Umbilical cord (tissue), 1 donor: ENCODE measurements at regions not wholly inside any gene's neighbourhood (a gene's known extent, or its start where the extent isn't known, plus 50 kb on each side); places are given as distances from the start of the nearest gene placed in this dataset.
"Not testable (repeated sequence)": the region's sequence is repeated elsewhere in the genome, so short reads cannot be mapped to it uniquely, and the experiment has no call there.

Experiments
- DNase-seq: peaks from one replicate; pipeline ENCODE4 v3.0.0-alpha.2; 2015; ENCODE audit warnings: low spot score

DNA sequence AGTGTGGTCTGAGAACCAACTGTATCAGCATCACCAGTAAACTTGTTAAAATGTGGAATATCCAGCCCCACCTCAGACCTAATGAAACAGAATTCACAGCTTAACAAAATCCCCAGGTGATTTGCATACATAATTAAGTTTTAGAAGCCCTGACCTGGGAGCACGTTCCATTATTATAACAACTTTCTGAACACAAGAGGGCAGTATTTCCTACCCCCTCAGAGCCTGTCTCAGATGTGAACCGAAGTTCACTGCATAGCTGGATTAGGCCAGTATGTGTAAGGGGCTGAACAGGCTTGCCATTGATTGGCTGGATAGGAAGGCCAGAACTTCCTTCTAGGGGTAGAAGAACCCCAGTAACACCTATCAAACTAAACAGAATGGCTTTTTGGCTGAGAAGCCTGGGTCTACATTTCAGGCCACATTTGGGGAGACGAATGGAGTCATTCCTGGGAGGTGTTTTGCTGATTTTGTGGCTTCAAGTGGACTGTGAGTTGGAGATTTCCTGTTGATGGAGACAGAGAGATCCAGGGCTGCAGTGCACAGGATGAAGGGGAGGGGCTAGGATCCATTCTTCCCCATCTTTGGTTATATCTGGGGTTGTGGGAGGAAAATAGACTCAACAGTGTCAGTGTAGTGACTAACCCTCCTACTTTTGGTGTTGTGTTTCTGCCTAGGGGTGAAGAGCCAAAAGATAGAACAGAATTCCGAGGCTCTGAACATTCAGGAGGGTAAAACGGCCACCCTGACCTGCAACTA, 94.7 kb upstream of the OR4E1 start:
- no peak for DNase-seq

DNA sequence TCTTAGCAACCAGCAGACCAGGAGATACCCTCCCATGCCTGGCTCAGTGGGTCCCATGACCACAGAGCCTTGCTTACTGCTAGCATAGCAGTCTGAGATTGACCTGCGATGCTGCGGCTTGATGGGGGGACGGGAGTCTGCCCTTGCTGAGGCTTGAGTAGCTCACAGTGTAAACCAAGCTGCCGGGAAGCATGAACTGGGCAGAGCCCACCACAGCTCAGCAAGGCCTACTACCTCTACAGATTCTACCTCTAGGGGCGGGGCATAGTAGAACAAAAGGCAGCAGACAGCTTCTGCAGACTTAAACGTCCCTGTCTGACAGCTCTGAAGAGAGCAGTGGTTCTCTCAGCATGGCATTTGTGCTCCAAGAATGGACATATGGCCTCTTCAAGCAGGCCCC, 86.7 kb upstream of the OR4E1 start:
- not testable (repeated sequence) for DNase-seq

DNA sequence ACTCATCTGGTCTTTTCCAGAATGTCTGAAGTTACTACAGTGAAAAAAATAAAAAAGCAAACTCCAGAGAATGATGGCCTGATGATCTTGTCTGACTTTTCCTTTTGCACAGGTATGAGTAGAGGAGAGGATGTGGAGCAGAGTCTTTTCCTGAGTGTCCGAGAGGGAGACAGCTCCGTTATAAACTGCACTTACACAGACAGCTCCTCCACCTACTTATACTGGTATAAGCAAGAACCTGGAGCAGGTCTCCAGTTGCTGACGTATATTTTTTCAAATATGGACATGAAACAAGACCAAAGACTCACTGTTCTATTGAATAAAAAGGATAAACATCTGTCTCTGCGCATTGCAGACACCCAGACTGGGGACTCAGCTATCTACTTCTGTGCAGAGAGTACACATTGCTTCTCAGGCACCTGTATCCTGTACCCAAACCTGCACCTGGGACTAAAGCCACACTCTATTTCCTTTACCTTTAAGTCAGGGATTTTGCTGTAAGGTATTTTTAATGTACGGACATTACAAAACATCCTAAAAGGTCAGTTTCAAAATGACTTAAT, 75.8 kb upstream of the OR4E1 start:
- DNase-seq, result no peak

DNA sequence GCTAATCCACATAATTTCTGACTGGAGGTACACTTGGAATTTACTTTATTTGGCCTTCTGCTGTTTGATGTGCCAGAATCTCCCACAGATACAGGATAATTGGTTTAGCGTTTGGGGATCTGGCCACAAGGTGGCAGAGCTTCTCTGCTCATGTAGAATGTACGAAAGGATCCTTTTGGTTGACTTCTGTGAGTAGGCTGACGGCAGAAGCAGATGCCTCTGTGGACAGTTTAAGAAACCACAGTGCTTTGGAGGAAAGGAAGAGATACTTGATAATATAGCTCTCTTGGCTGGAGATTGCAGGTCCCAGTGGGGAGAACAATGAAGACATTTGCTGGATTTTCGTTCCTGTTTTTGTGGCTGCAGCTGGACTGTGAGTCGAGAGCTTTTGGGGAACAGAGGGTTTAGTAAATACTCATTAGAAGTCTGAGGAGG, 75.3 kb upstream of the OR4E1 start:
- peak; percentile 63 for DNase-seq

DNA sequence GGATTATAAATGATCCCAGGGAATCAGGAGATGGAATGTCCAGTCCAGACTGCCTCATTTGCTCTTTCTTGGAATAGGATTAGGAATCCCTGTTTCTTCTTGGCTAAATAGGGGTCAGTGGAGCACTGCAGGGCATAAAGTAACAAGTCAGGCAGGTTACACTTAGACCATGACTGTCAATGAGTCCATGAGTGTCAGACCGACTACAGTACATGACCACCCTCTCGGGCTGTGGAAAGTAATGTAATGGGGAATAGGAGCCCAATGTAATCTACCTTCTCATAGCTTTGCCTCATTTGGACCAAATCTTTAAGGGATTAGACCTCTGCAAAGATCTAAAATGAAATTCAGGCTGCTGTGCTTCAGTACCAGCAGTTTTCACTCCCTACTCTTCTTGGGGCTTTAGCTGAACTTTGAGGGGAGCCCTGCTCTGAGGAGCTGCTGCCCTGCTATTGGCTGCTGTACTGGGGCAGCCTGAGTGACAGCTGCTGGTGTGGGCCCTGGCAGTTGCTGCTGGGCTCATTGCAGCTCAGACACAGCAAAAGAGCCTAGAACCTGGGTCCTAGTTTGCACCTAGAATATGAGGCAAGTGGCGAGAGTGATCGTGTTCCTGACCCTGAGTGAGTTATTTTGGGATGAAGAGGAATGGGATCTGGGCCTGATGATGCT, 62.2 kb upstream of the OR4E1 start:
- no peak for DNase-seq

DNA sequence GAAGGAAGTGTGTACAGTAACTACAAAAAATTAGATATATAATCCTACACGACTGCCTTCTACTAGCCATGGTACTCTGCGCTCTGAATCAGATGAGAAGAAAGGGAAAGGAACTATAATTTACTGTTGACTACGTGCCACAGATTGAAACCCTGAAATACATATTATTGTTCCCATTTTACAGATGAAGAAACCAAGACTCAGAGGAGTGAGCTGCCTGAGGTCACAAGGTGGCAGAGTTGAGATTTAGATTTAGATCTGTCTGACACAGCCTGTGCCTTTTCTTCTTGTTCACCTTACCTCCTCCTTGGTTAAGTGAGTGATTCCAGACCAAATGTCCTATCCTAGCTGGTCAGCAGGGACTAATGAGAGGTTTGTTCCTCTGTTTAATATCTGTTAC, 61.6 kb upstream of the OR4E1 start:
- no peak for DNase-seq

DNA sequence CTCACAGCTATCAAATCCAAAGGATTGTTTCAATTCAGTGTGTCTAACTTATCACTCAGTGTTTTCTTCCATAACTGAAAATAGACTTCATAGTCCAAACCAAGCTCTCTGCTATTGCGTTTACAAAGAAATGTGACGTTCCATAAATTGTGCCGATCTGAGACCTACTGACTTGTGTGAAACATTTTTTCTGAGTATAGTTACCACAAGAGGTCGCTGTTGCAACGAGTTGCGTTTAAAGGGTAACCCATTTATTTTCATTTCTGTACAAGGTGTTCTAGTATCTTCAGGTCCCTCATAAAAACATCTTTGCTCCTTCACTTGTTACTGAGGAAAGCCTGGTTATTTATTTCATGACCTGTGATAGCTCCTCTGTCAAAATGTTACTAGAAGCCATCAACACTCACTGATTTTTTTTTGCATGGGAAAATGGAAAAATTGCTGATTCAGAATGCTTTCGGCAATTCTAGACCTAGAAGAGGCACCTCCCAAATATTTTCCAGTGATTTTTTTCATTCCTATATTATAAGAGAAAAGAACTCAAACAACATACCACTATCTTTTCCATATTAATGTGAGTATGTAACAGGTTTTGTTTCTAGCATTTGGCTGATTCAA, 60.9 kb upstream of the OR4E1 start:
- DNase-seq, result peak; percentile 3

DNA sequence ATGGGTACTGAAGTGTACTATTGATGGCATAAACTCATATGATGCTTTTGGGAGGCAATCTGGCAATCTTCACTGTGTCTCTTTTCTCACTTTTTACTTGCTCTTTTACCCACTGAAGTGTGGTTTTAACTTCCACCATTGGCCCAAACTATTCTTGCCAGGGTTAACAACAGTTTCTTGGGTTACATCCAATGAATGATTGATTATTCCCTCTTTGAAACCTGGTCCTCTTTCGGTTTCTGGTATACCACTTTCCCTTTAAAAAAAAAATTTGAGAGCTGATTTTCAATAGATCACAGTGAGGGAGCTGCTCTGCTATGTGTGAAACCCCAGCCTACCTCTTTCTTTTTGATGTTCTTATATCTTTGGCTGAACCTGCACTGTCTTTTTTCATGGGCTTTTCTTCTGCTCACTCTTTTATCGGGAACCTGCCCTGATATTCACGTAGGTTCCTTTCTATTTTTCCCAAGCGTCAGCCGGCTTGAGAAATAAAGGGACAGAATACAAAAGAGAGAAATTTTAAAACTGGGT, 56.1 kb upstream of the OR4E1 start:
- DNase-seq, result no peak

DNA sequence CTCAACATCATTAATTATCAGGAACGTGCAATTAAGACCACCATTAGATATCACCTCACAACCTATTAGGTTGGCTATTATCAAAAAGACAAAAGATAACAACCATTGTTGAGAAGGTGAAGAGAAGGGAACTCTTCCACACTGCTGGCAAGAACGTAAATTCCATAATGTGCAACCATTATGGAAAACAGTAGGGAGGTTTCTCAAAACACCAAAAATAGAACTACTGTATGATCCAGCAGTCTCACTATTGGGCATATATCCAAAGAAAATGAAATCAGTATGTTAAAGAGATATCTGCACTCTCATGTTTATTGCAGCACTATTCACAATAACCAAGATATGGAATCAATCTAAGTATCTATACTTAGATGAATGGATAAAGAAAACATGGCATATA, 51.6 kb upstream of the OR4E1 start:
- no peak for DNase-seq

DNA sequence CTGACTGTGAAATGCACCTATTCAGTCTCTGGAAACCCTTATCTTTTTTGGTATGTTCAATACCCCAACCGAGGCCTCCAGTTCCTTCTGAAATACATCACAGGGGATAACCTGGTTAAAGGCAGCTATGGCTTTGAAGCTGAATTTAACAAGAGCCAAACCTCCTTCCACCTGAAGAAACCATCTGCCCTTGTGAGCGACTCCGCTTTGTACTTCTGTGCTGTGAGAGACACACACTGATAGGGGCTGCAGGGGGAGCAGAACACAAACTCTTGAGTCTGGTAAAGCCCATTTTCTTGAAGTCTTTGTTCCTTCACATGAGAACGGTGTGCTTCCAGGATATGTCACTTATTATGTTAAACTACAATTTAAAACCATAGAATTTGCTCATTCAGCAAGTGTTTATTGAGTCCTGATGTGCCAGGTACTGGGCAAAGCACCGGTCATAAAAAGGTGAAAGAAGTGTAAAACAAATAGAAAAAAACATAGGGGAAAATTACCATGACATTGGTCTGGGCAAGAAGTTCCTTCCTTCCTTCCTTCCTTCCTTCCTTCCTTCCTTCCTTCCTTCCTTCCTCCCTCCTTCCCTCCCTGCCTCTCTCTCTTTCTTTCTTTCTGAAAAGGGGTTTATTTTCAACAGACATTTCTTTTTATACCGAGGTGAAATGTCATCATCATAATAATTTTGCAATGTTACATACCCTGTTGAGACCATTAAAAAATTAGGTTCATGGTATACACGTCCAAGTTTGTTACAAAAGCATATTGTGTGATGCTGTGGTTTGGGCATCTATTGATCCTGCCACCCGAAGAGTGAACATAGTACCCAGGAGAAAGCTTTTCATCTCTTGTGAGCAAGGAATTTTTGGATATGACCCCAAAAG, 50.7 kb upstream of the OR4E1 start:
- no peak for DNase-seq

DNA sequence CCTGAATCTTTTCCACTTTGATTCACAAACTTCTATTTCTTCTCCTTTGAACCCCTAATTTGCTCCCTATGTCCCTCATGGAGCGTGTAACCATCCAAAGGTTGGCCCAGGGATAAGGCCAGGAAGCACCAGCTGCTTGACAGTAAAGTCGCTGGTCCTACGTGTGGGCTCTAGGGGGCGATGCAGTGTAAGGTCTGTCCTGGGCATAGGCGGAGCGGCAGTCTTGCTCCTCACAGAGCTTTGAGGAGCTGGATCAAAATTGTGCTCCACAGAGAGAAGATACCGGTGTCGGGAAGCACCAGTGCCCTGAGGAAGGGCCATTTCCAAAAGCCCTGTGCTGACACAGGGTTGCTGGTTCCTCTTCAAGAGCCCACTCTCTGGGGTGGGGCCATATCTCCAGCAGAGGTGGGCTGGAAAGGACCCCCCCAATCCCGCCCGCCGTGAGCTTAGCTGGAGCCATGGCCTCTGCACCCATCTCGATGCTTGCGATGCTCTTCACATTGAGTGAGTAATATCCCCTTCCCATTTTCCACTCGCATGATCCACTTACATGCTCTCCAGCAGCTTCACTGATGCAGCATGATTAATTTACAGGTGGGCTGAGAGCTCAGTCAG, 49.9 kb upstream of the OR4E1 start:
- no peak for DNase-seq
